H1 (cell line): ENCODE measurements at regions not wholly inside any gene's neighbourhood (a gene's known extent, or its start where the extent isn't known, plus 50 kb on each side); places are given as distances from the start of the nearest gene placed in this dataset.

ENCODE experiments used
- CTCF ChIA-PET: fragments of 300-600 bp; sonication (Branson Sonifier 250); formaldehyde crosslinking; loops from one replicate; lab custom pipeline; 2021; ENCODE audit not compliant: partially characterized antibody; lab: Charles Lee
- POLR2A ChIA-PET: fragments of 300-600 bp; sonication (Branson Sonifier 250); formaldehyde crosslinking; loops from one replicate; lab custom pipeline; 2021; ENCODE audit warnings: inconsistent platforms; ENCODE audit not compliant: partially characterized antibody; lab: Charles Lee
- DNase-seq, 2 experiments: peaks; one replicate each; pipeline versions ENCODE4 v3.0.0 to v3.0.0-alpha.2; 2010 to 2022; ENCODE audit warnings: low spot score in 2 of 2, low read depth in 1 of 2, mixed read lengths in 1 of 2
- FAIRE-seq: peaks from 2 replicates; lab custom pipeline; 2011; peaks lifted over from hg19 to GRCh38; lab: Jason Lieb, UNC
- H2AFZ ChIP-seq: 2 replicates; pipeline ENCODE4 v1.8.1; 2012; ENCODE audit warnings: low read length, inconsistent platforms
- H2AK5ac ChIP-seq: 2 replicates; pipeline ENCODE4 v1.6.1; 2013; ENCODE audit warnings: low read depth, low read length
- H2BK120ac ChIP-seq: replicated peaks from 2 replicates; pipeline ENCODE3; 2013; ENCODE audit warnings: low read depth, low read length, inconsistent platforms
- H2BK12ac ChIP-seq: 2 replicates; pipeline ENCODE4 v1.6.1; 2013; ENCODE audit warnings: low read depth, low read length
- H2BK15ac ChIP-seq: 2 replicates; pipeline ENCODE4 v1.6.1; 2013; ENCODE audit warnings: low read length
- H2BK20ac ChIP-seq: 2 replicates; pipeline ENCODE4 v1.6.1; 2013; ENCODE audit warnings: low read length
- H2BK5ac ChIP-seq: 2 replicates; pipeline ENCODE4 v1.6.1; 2013; ENCODE audit warnings: low read depth, low read length
- H3K14ac ChIP-seq: 2 replicates; pipeline ENCODE4 v1.6.1; 2013; ENCODE audit warnings: inconsistent platforms; ENCODE audit not compliant: insufficient read length
- H3K18ac ChIP-seq: 2 replicates; pipeline ENCODE4 v1.6.1; 2013; ENCODE audit warnings: low read length; ENCODE audit errors: extremely low read depth
- H3K23ac ChIP-seq: 2 replicates; pipeline ENCODE4 v1.6.1; 2013; ENCODE audit warnings: inconsistent platforms; ENCODE audit not compliant: insufficient read length
- H3K23me2 ChIP-seq: 2 replicates; pipeline ENCODE4 v1.6.1; 2013; ENCODE audit warnings: low read depth, low read length
- H3K27ac ChIP-seq: 2 replicates; pipeline ENCODE4 v1.6.1; 2011; ENCODE audit warnings: low read depth, low read length, inconsistent platforms
- H3K27me3 ChIP-seq, 4 experiments: replicated peaks in 1 of 4; 1 replicate in 1 of 4; 2 replicates in 3 of 4; pipeline versions ENCODE4 v1.6.1 to v1.8.1; 2011 to 2013; ENCODE audit warnings: low read length in 3 of 4, mild to moderate bottlenecking in 3 of 4, inconsistent platforms in 2 of 4, mixed read lengths in 2 of 4, moderate library complexity in 1 of 4; ENCODE audit not compliant: control insufficient read depth in 3 of 4, insufficient read depth in 3 of 4; ENCODE audit errors: extremely low read depth in 1 of 4
- H3K36me3 ChIP-seq, 4 experiments: 2 replicates each; pipeline versions ENCODE4 v1.6.1 to v1.8.1; 2011 to 2013; ENCODE audit warnings: mild to moderate bottlenecking in 4 of 4, low read length in 3 of 4, moderate library complexity in 2 of 4, control low read depth in 1 of 4, inconsistent platforms in 1 of 4; ENCODE audit not compliant: insufficient read depth in 4 of 4, control insufficient read depth in 2 of 4
- H3K4ac ChIP-seq: replicated peaks from 2 replicates; pipeline ENCODE3; 2013; ENCODE audit warnings: low read length, low read depth, mixed read lengths, inconsistent platforms; ENCODE audit not compliant: insufficient read length
- H3K4me1 ChIP-seq, 4 experiments: replicated peaks in 1 of 4; 1 replicate in 1 of 4; 2 replicates in 3 of 4; pipeline versions ENCODE4 v1.6.1 to v1.8.1; 2011 to 2013; ENCODE audit warnings: low read length in 3 of 4, inconsistent platforms in 2 of 4, mixed read lengths in 1 of 4; ENCODE audit not compliant: insufficient read depth in 4 of 4, control insufficient read depth in 3 of 4
- H3K4me2 ChIP-seq, 2 experiments: 2 replicates each; pipeline versions ENCODE4 v1.6.1 to v1.8.1; 2011 to 2013; ENCODE audit warnings: low read depth in 2 of 2, low read length in 2 of 2, control low read depth in 1 of 2, inconsistent platforms in 1 of 2, mild to moderate bottlenecking in 1 of 2; ENCODE audit not compliant: insufficient read depth in 1 of 2
- H3K4me3 ChIP-seq, 4 experiments: fragments of 200-600, 300-600 bp in 1 of 4; sonication (generic), shearing (Covaris generic), sonication (Bioruptor Twin) in 1 of 4; 2 replicates each; pipeline versions ENCODE4 v1.5.1 to v1.8.1; 2011 to 2016; ENCODE audit warnings: low read length in 4 of 4, low read depth in 3 of 4, control low read depth in 2 of 4, inconsistent platforms in 2 of 4, mild to moderate bottlenecking in 2 of 4, mixed read lengths in 1 of 4, moderate library complexity in 1 of 4; ENCODE audit not compliant: insufficient read depth in 2 of 4; ENCODE audit errors: extremely low read depth in 1 of 4
- H3K56ac ChIP-seq: replicated peaks from 2 replicates; pipeline ENCODE3; 2013; ENCODE audit warnings: low read depth, mild to moderate bottlenecking, mixed read lengths, low read length, inconsistent platforms; ENCODE audit not compliant: insufficient read length
- H3K79me1 ChIP-seq: 2 replicates; pipeline ENCODE4 v1.6.1; 2013; ENCODE audit warnings: low read depth, low read length, control low read depth
- H3K79me2 ChIP-seq, 2 experiments: 2 replicates each; pipeline versions ENCODE4 v1.6.1 to v1.8.1; 2012 to 2013; ENCODE audit warnings: low read length in 2 of 2, mild to moderate bottlenecking in 2 of 2, inconsistent platforms in 1 of 2; ENCODE audit not compliant: insufficient read depth in 2 of 2, control insufficient read depth in 1 of 2
- H3K9ac ChIP-seq, 4 experiments: replicated peaks in 1 of 4; 1 replicate in 1 of 4; 2 replicates in 3 of 4; pipeline versions ENCODE4 v1.6.1 to v1.8.1; 2011 to 2013; ENCODE audit warnings: low read depth in 3 of 4, low read length in 3 of 4, control low read depth in 2 of 4, mild to moderate bottlenecking in 2 of 4, moderate library complexity in 2 of 4, inconsistent platforms in 1 of 4; ENCODE audit errors: extremely low read depth in 1 of 4
- H3K9me3 ChIP-seq, 2 experiments: 2 replicates each; pipeline versions ENCODE4 v1.6.1 to v1.8.1; 2012 to 2013; ENCODE audit warnings: mild to moderate bottlenecking in 2 of 2, moderate library complexity in 2 of 2, control low read depth in 1 of 2, inconsistent platforms in 1 of 2, low read depth in 1 of 2, low read length in 1 of 2, mixed read lengths in 1 of 2; ENCODE audit not compliant: insufficient read depth in 2 of 2
- H4K20me1 ChIP-seq, 2 experiments: replicated peaks in 1 of 2; 2 replicates each; pipeline versions ENCODE3 to v1.8.1; 2011 to 2013; ENCODE audit warnings: inconsistent platforms in 2 of 2, low read length in 2 of 2, mild to moderate bottlenecking in 1 of 2; ENCODE audit not compliant: insufficient read depth in 2 of 2, control insufficient read depth in 1 of 2
- H4K5ac ChIP-seq: 2 replicates; pipeline ENCODE4 v1.6.1; 2013; ENCODE audit warnings: low read length, low read depth, mixed read lengths, inconsistent platforms; ENCODE audit not compliant: insufficient read length
- H4K8ac ChIP-seq: 2 replicates; pipeline ENCODE4 v1.8.0; 2013; ENCODE audit warnings: mild to moderate bottlenecking, moderate library complexity, low read length, inconsistent platforms; ENCODE audit not compliant: insufficient read depth; ENCODE audit errors: extremely low read depth
- H4K91ac ChIP-seq: replicated peaks from 2 replicates; pipeline ENCODE3; 2013; ENCODE audit warnings: low read length, mixed read lengths, inconsistent platforms; ENCODE audit not compliant: insufficient read length
- SP4 ChIP-seq: IDR thresholded peaks from 2 replicates; pipeline ENCODE4 v1.6.1; 2012; ENCODE audit warnings: low read length, inconsistent platforms
- WGBS, 2 experiments: shearing (Covaris generic) in 1 of 2; methylation state at CpG; one replicate each; pipeline versions ENCODE4 v1.1.6 to v1.1.7; 2013 to 2015; ENCODE audit warnings: low lambda C conversion rate in 2 of 2, mixed read lengths in 2 of 2, inconsistent platforms in 1 of 2, low coverage in 1 of 2, missing lambda C conversion rate in 1 of 2; ENCODE audit not compliant: insufficient replicate concordance in 2 of 2, insufficient coverage in 1 of 2, insufficient read length in 1 of 2; ENCODE audit errors: extremely low coverage in 1 of 2, missing lambda C conversion rate in 1 of 2; 5-methylcytosine and 5-hydroxymethylcytosine counted together
- TF ChIP-seq, protein P1 (sequence below): IDR thresholded peaks from 2 replicates; pipeline ENCODE4 v1.6.1; 2012; ENCODE audit warnings: inconsistent platforms
- TF ChIP-seq, protein P2 (sequence below): IDR thresholded peaks from 2 replicates; pipeline ENCODE4 v1.6.1; 2011; ENCODE audit warnings: low read depth, mild to moderate bottlenecking, low read length; ENCODE audit not compliant: insufficient read depth

DNA sequence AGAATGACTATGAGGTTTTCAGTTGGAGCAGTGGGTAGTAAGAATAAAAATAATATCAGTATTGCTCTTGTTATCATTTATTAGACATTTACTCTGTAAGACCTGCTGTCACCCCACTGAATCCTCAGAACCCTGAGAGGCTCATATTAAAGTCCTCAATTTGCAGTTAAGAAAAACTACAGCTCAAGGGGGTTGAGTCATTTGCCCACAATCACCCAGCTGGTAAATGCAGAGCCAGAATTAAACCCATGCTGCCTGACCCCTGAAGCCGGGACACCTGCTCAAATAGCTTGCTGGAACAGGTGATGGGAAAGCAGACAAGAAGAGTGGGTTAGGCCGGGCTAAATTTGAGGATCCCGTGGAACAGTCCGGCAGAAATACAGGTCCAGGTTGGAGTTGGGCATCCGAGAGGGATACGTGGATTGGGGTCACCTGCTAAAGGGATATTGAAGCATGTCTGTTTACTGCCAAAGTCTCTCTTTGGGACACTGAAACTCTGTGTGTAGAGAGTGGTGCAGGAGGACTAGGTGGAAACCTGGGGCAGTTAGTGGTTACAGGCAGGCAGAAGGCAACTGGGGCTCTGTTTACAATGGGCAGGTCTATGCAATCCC is 344.1 kb downstream of the CDC5L start:
- Histone ChIP-seq H3K4me2 (no peak overlapping the region), H3K79me1 (no peaks in the 10 kb centered on the region), H2AFZ (no peak overlapping the region), H3K36me3 (no peaks in the 10 kb centered on the region), H2BK20ac (no peak overlapping the region), H3K4me3 (no peak overlapping the region), H4K91ac (no peak overlapping the region), H3K4me1 (no peaks in the 10 kb centered on the region; a peak in 1 of 7 replicates), H3K18ac (no peak overlapping the region), H3K27me3 (no peaks in the 10 kb centered on the region), H2AK5ac (no peak overlapping the region), H4K5ac (no peak overlapping the region), H3K4ac (no peak overlapping the region), H3K79me2 (no peaks in the 10 kb centered on the region), H4K8ac (no peak overlapping the region), H3K9me3 (no peaks in the 10 kb centered on the region), H4K20me1 (no peaks in the 10 kb centered on the region), H2BK5ac (no peak overlapping the region), H2BK15ac (no peak overlapping the region), H2BK120ac (no peak overlapping the region), H3K9ac (no peak overlapping the region), H3K23me2 (no peaks in the 10 kb centered on the region), H3K23ac (no peak overlapping the region), H3K27ac (no peak overlapping the region), H3K56ac (no peak overlapping the region), H2BK12ac (no peak overlapping the region), H3K14ac (no peak overlapping the region)
- FAIRE-seq (no peak), DNase-seq (no peak)
- ChIA-PET POLR2A (no interaction called here), CTCF (interaction anchor here (1.5 kb wide), 1 partner anchor 63 kb away, joined by 5 read pairs; no protein-coding TSS in a partner anchor)
- 88% methylated on average over 6 of the region's 6 CpGs; no CpG with 5 or more reads in 1 of the 2 experiments for WGBS, 2 experiments
- no peak for TF ChIP-seq SP4
- TF ChIP-seq, protein P1, sequence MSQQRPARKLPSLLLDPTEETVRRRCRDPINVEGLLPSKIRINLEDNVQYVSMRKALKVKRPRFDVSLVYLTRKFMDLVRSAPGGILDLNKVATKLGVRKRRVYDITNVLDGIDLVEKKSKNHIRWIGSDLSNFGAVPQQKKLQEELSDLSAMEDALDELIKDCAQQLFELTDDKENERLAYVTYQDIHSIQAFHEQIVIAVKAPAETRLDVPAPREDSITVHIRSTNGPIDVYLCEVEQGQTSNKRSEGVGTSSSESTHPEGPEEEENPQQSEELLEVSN: no peak
- TF ChIP-seq, protein P2, sequence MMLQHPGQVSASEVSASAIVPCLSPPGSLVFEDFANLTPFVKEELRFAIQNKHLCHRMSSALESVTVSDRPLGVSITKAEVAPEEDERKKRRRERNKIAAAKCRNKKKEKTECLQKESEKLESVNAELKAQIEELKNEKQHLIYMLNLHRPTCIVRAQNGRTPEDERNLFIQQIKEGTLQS: no peak
